GM23338 (cell line): ENCODE measurements at regions not wholly inside any gene's neighbourhood (a gene's known extent, or its start where the extent isn't known, plus 50 kb on each side); places are given as distances from the start of the nearest gene placed in this dataset.

Source experiments
- CTCF ChIP-seq, 2 experiments: fragments of 200-600 bp in 1 of 2; sonication (generic) in 1 of 2; conservative IDR thresholded peaks; 2 replicates each; pipeline versions ENCODE4 v1.5.1 to v1.6.1; 2016 to 2017; ENCODE audit warnings: antibody characterized with exemption in 2 of 2, low read depth in 2 of 2, mild to moderate bottlenecking in 2 of 2, moderate library complexity in 1 of 2
- POLR2AphosphoS5 ChIP-seq: IDR thresholded peaks from 2 replicates; pipeline ENCODE4 v1.6.1; 2016; ENCODE audit warnings: antibody characterized with exemption, low read depth

GRCh38 chr15:62975515-62975914, 67.0 kb upstream of the TPM1 start:
- no peak for TF ChIP-seq POLR2AphosphoS5
- no peak for TF ChIP-seq CTCF (conservative IDR thresholded peaks at IDR 0.05; ENCODE audit: low read depth in 2 of 2)
